ENCODE measurements at regions not wholly inside any gene's neighbourhood (a gene's known extent, or its start where the extent isn't known, plus 50 kb on each side); places are given as distances from the start of the nearest gene placed in this dataset.

GRCh38 chr4:126733301-126733700 lies 899.5 kb upstream of the INTU start:
- H3K9me3 ChIP-seq (ENCODE audit: insufficient read depth, low read depth, low read length): no peaks in the 10 kb centered on the region
- no peak overlapping the region for H2AFZ ChIP-seq (ENCODE audit: low read depth, low read length)
- H3K27me3 ChIP-seq (ENCODE audit: insufficient read depth, low read length): no peaks in the 10 kb centered on the region
- H3K4me1 ChIP-seq (ENCODE audit: insufficient read depth, low read length): no peaks in the 10 kb centered on the region
- H3K4me1 Mint-ChIP-seq (ENCODE audit: low read depth, unreplicated experiment): no peaks in the 10 kb centered on the region
- TF ChIP-seq CTCF (IDR thresholded peaks at IDR 0.05; ENCODE audit: insufficient read depth, low read depth, low read length): no peak
- no peak for TF ChIP-seq EZH2 (IDR thresholded peaks at IDR 0.05; ENCODE audit: insufficient read depth, low read length)
- no peak overlapping the region for H3K27ac ChIP-seq (ENCODE audit: low read depth, low read length)
- DNase-seq (ENCODE audit: low read depth) (no peak), FAIRE-seq (peak; percentile 63)
- no peak overlapping the region for H3K4me3 Mint-ChIP-seq (ENCODE audit: unreplicated experiment)
- H3K9ac ChIP-seq (ENCODE audit: low read length): no peak overlapping the region
- no peak overlapping the region for H3K27ac Mint-ChIP-seq (ENCODE audit: unreplicated experiment)
- H3K79me2 ChIP-seq (ENCODE audit: insufficient read depth, low read length): no peaks in the 10 kb centered on the region
- H3K36me3 Mint-ChIP-seq (ENCODE audit: low read depth, unreplicated experiment): no peaks in the 10 kb centered on the region
- no peaks in the 10 kb centered on the region for H3K27me3 Mint-ChIP-seq (ENCODE audit: low read depth, unreplicated experiment)
- no peaks in the 10 kb centered on the region for H3K36me3 ChIP-seq (ENCODE audit: insufficient read depth, low read length)
- no peak overlapping the region for H3K4me3 ChIP-seq (ENCODE audit: insufficient read depth, low read depth, low read length)
- H4K20me1 ChIP-seq (ENCODE audit: insufficient read depth, low read length): no peaks in the 10 kb centered on the region
- no peaks in the 10 kb centered on the region for H3K9me3 Mint-ChIP-seq (ENCODE audit: unreplicated experiment)
- H3K4me2 ChIP-seq (ENCODE audit: low read length): no peak overlapping the region

GRCh38 chr4:126734465-126734864 lies 898.3 kb upstream of the INTU start:
- Histone ChIP-seq H3K36me3 (ENCODE audit: insufficient read depth, low read length) (no peaks in the 10 kb centered on the region), H3K27me3 (ENCODE audit: insufficient read depth, low read length) (no peaks in the 10 kb centered on the region), H3K4me2 (ENCODE audit: low read length) (no peak overlapping the region), H3K4me1 (ENCODE audit: insufficient read depth, low read length) (no peaks in the 10 kb centered on the region), H3K9ac (ENCODE audit: low read length) (no peak overlapping the region), H2AFZ (ENCODE audit: low read depth, low read length) (no peak overlapping the region), H3K79me2 (ENCODE audit: insufficient read depth, low read length) (no peaks in the 10 kb centered on the region), H4K20me1 (ENCODE audit: insufficient read depth, low read length) (no peaks in the 10 kb centered on the region), H3K9me3 (ENCODE audit: insufficient read depth, low read depth, low read length) (no peaks in the 10 kb centered on the region), H3K27ac (ENCODE audit: low read depth, low read length) (no peak overlapping the region), H3K4me3 (ENCODE audit: insufficient read depth, low read depth, low read length) (no peak overlapping the region)
- no peaks in the 10 kb centered on the region for H3K4me1 Mint-ChIP-seq (ENCODE audit: low read depth, unreplicated experiment)
- no peak overlapping the region for H3K4me3 Mint-ChIP-seq (ENCODE audit: unreplicated experiment)
- H3K27ac Mint-ChIP-seq (ENCODE audit: unreplicated experiment): no peak overlapping the region
- FAIRE-seq (no peak), DNase-seq (ENCODE audit: low read depth) (no peak)
- no peaks in the 10 kb centered on the region for H3K36me3 Mint-ChIP-seq (ENCODE audit: low read depth, unreplicated experiment)
- no peaks in the 10 kb centered on the region for H3K27me3 Mint-ChIP-seq (ENCODE audit: low read depth, unreplicated experiment)
- no peaks in the 10 kb centered on the region for H3K9me3 Mint-ChIP-seq (ENCODE audit: unreplicated experiment)
- TF ChIP-seq CTCF (IDR thresholded peaks at IDR 0.05; ENCODE audit: insufficient read depth, low read depth, low read length): no peak
- no peak for TF ChIP-seq EZH2 (IDR thresholded peaks at IDR 0.05; ENCODE audit: insufficient read depth, low read length)

- H3K9me3 ChIP-seq (ENCODE audit: insufficient read depth, low read depth, low read length): no peaks in the 10 kb centered on the region
- H3K79me2 ChIP-seq (ENCODE audit: insufficient read depth, low read length): no peaks in the 10 kb centered on the region
- no peaks in the 10 kb centered on the region for H3K36me3 Mint-ChIP-seq (ENCODE audit: low read depth, unreplicated experiment)
- no peaks in the 10 kb centered on the region for H3K27me3 Mint-ChIP-seq (ENCODE audit: low read depth, unreplicated experiment)
- no peak overlapping the region for H3K4me3 Mint-ChIP-seq (ENCODE audit: unreplicated experiment)
- no peaks in the 10 kb centered on the region for H4K20me1 ChIP-seq (ENCODE audit: insufficient read depth, low read length)
- H3K27ac Mint-ChIP-seq (ENCODE audit: unreplicated experiment): no peak overlapping the region
- no peaks in the 10 kb centered on the region for H3K9me3 Mint-ChIP-seq (ENCODE audit: unreplicated experiment)
- no peak for DNase-seq (ENCODE audit: low read depth)
- TF ChIP-seq CTCF (IDR thresholded peaks at IDR 0.05; ENCODE audit: insufficient read depth, low read depth, low read length) (no peak), EZH2 (IDR thresholded peaks at IDR 0.05; ENCODE audit: insufficient read depth, low read length) (no peak)
- no peaks in the 10 kb centered on the region for H3K4me1 Mint-ChIP-seq (ENCODE audit: low read depth, unreplicated experiment)
- H3K4me1 ChIP-seq (ENCODE audit: insufficient read depth, low read length): no peaks in the 10 kb centered on the region
- no peak overlapping the region for H3K27ac ChIP-seq (ENCODE audit: low read depth, low read length)
- no peak overlapping the region for H3K4me2 ChIP-seq (ENCODE audit: low read length)
- H3K36me3 ChIP-seq (ENCODE audit: insufficient read depth, low read length): no peaks in the 10 kb centered on the region
- FAIRE-seq: no peak
- H2AFZ ChIP-seq (ENCODE audit: low read depth, low read length): no peak overlapping the region
- H3K4me3 ChIP-seq (ENCODE audit: insufficient read depth, low read depth, low read length): no peak overlapping the region
- H3K27me3 ChIP-seq (ENCODE audit: insufficient read depth, low read length): no peaks in the 10 kb centered on the region
- no peak overlapping the region for H3K9ac ChIP-seq (ENCODE audit: low read length)
Observed at GRCh38 chr4:126735294-126736132, 897.2 kb upstream of the INTU start.
